ENCODE measurements at regions not wholly inside any gene's neighbourhood (a gene's known extent, or its start where the extent isn't known, plus 50 kb on each side); places are given as distances from the start of the nearest gene placed in this dataset.

DNA sequence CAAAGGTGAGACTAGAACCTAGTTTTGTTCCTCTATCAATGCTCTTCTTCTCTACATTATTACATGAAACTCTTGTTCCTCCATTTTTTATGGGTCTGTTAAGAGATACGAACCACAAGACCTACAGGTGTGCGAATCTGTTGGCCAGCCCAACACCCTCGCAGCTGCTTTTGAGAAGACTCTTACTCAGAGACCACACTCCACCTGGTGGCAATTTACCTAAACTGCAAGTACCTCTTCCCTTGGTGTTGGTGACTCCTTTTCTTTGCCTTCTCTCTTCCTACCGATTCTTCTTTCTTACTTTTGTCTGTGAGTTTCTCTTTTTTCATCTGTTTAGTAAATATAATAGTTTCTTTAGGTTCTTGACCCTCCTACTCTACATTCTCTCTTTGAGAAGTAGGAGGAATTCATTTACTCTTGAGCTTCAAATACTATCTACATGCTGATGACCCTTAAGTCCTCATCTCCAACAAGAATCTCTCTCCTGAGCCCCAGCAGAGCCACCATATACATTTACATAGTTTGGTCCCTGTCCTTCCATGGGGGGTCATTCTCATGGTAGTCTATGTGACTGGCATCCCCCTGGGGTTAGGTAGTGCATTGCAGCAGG is 81.8 kb upstream of the GAREM1 start:
- DNase-seq (ENCODE audit: low read depth) (peak; percentile 68), FAIRE-seq (no peak)
- Histone ChIP-seq H3K27me3 (ENCODE audit: control insufficient read depth, insufficient read depth, low read length) (no peaks in the 10 kb centered on the region), H3K4me3 (ENCODE audit: low read depth, low read length) (no peak overlapping the region), H3K36me3 (ENCODE audit: control insufficient read depth, insufficient read depth, low read length) (no peaks in the 10 kb centered on the region)
- TF ChIP-seq, protein P1, sequence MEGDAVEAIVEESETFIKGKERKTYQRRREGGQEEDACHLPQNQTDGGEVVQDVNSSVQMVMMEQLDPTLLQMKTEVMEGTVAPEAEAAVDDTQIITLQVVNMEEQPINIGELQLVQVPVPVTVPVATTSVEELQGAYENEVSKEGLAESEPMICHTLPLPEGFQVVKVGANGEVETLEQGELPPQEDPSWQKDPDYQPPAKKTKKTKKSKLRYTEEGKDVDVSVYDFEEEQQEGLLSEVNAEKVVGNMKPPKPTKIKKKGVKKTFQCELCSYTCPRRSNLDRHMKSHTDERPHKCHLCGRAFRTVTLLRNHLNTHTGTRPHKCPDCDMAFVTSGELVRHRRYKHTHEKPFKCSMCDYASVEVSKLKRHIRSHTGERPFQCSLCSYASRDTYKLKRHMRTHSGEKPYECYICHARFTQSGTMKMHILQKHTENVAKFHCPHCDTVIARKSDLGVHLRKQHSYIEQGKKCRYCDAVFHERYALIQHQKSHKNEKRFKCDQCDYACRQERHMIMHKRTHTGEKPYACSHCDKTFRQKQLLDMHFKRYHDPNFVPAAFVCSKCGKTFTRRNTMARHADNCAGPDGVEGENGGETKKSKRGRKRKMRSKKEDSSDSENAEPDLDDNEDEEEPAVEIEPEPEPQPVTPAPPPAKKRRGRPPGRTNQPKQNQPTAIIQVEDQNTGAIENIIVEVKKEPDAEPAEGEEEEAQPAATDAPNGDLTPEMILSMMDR (IDR thresholded peaks at IDR 0.05; ENCODE audit: insufficient read depth, low read length, severe bottlenecking), result peak; percentile 86

GRCh38 chr18:32550963-32551362 is 80.3 kb upstream of the GAREM1 start:
- Histone ChIP-seq H3K27me3 (ENCODE audit: control insufficient read depth, insufficient read depth, low read length) (no peaks in the 10 kb centered on the region), H3K4me3 (ENCODE audit: low read depth, low read length) (no peak overlapping the region), H3K36me3 (ENCODE audit: control insufficient read depth, insufficient read depth, low read length) (no peaks in the 10 kb centered on the region)
- FAIRE-seq (no peak), DNase-seq (ENCODE audit: low read depth) (peak; percentile 21)
- TF ChIP-seq, protein P1 (IDR thresholded peaks at IDR 0.05; ENCODE audit: insufficient read depth, low read length, severe bottlenecking), result peak; percentile 24

DNA sequence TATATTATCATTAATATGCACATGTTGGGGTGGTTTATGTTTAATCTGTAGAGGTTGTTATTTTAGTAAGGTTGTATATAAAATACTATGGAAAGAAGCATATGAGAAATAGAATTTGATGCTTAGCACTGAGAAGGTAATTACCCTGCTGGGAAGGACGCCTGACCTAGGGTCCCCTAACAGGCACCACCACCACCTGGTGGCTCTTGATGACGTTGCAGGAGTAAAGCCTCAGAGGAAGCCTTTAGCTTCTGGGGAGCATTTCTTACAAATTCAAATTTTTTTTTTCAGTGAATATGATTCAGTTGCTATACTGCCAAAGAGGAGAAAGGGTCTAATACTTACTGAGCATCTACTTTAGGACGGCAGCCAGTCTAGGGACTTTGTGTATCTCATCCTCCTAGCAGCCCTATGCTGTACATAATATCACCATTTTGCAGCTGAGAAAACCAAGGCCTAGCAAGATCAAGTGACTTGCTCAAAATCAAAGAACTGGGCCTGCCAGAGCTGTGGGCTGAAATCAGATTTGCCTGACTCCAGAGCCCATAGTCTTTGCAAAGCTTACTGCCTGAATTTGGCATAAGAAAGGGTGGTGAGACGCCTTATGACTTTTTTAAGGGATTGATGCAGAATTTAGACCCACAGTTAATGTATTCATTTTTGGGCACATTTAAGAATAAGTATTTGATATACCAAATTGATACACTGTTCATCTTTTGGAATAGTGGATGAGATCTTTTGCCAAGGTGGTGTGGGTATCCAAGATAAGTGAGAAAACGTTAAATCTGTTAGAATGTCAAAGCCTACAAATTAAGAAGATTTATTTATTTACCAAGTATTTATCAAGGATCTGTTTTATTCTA is 78.8 kb upstream of the GAREM1 start:
- TF ChIP-seq, protein P1 (IDR thresholded peaks at IDR 0.05; ENCODE audit: insufficient read depth, low read length, severe bottlenecking), result peak; percentile 74
- no peaks in the 10 kb centered on the region for H3K36me3 ChIP-seq (ENCODE audit: control insufficient read depth, insufficient read depth, low read length)
- H3K27me3 ChIP-seq (ENCODE audit: control insufficient read depth, insufficient read depth, low read length), result no peaks in the 10 kb centered on the region
- no peak for FAIRE-seq
- no peak overlapping the region for H3K4me3 ChIP-seq (ENCODE audit: low read depth, low read length)
- DNase-seq (ENCODE audit: low read depth), result peak; percentile 48

DNA sequence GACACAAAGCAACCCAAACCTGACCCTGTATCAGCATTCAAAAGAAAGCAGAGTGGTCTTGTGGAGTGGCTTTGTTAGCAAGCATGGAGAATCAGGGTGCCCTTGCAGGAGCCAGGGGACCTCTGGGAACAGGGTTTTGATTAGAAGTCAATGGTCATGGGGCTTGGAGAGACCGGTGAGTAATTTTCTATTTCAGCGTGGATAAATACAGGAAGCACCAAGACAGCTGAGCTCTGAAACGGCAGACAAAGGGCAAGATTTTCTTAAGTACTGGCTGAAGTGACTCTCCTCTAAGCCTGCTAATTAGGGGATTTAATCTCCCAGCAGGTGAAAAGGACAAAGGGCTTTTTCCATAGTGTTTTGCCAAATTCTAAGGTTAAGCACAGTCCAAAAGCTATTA is 78.0 kb upstream of the GAREM1 start:
- DNase-seq (ENCODE audit: low read depth) (no peak), FAIRE-seq (no peak)
- Histone ChIP-seq H3K27me3 (ENCODE audit: control insufficient read depth, insufficient read depth, low read length) (no peaks in the 10 kb centered on the region), H3K36me3 (ENCODE audit: control insufficient read depth, insufficient read depth, low read length) (no peaks in the 10 kb centered on the region), H3K4me3 (ENCODE audit: low read depth, low read length) (no peak overlapping the region)
- TF ChIP-seq, protein P1 (IDR thresholded peaks at IDR 0.05; ENCODE audit: insufficient read depth, low read length, severe bottlenecking), result no peak

DNA sequence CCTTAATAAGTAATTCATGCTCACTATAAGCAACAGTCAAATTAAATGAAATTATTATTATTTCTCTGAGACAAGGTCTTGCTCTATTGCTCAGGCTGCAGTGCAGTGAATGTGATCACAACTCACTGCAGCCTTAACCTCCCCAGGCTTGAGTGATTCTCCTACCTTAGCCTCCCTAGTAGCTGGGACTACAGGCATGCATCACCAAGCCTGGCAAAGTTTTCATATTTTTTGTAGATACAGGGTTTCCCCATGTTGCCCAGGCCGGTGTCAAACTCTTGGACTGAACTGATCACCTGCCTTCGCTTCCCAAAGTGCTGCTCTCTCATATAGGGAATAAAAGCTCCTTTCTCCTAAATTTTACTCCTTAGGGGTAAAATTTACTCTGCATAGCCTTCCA is 74.9 kb upstream of the GAREM1 start:
- no peaks in the 10 kb centered on the region for H3K27me3 ChIP-seq (ENCODE audit: control insufficient read depth, insufficient read depth, low read length)
- TF ChIP-seq, protein P1 (IDR thresholded peaks at IDR 0.05; ENCODE audit: insufficient read depth, low read length, severe bottlenecking), result no peak
- FAIRE-seq (no peak), DNase-seq (ENCODE audit: low read depth) (no peak)
- no peaks in the 10 kb centered on the region for H3K36me3 ChIP-seq (ENCODE audit: control insufficient read depth, insufficient read depth, low read length)
- H3K4me3 ChIP-seq (ENCODE audit: low read depth, low read length), result no peak overlapping the region

Data from bronchial epithelial cell (primary cell).